ENCODE measurements at regions not wholly inside any gene's neighbourhood (a gene's known extent, or its start where the extent isn't known, plus 50 kb on each side); places are given as distances from the start of the nearest gene placed in this dataset.

- no peak for TF ChIP-seq CTCF (IDR thresholded peaks at IDR 0.05; ENCODE audit: extremely low read depth in 1 of 2, insufficient read depth in 1 of 2, low read depth in 1 of 2, low read length in 2 of 2)
- no peak for TF ChIP-seq POLR2A (IDR thresholded peaks at IDR 0.05; ENCODE audit: low read depth, low read length)
Observed at GRCh38 chr7:18250133-18250532, 222.5 kb upstream of the PRPS1L1 start.

Measured in endothelial cell of umbilical vein (primary cell).